Germinal center (tissue), 1 donor: ENCODE measurements at regions not wholly inside any gene's neighbourhood (a gene's known extent, or its start where the extent isn't known, plus 50 kb on each side); places are given as distances from the start of the nearest gene placed in this dataset.
A peak's percentile ranks its signal among the peaks of the same experiment; 100 is the strongest.

ENCODE experiments used
- DNase-seq: peaks from one replicate; pipeline ENCODE4 v3.0.0; 2012; ENCODE audit warnings: mixed read lengths, low spot score

- DNase-seq = no peak
Measured at GRCh38 chr13:111456452-111457230, 136.2 kb downstream of the TEX29 start.

- DNase-seq = no peak
Measured at GRCh38 chr13:111458001-111458531, 137.6 kb downstream of the TEX29 start.

DNA sequence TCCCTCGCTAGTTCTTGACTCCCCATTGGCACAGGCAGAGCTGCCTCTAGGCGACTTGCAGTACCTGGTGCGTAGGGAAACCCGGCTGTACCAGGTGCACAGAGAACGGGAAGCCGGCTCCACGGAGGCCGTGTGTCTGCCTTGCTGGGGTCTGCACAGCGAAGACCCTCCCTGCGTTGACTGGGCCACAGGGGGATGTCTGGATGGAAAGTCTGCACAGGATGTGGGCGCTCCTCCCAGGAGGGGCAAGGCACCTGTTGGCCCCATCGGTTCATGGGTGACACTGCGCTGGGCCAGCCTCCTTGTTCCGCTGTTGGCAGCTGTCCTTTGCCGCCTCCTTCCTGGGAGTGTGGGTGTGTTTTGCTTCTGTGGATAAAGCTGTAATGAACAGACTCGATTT is 138.3 kb downstream of the TEX29 start:
- DNase-seq = no peak

DNA sequence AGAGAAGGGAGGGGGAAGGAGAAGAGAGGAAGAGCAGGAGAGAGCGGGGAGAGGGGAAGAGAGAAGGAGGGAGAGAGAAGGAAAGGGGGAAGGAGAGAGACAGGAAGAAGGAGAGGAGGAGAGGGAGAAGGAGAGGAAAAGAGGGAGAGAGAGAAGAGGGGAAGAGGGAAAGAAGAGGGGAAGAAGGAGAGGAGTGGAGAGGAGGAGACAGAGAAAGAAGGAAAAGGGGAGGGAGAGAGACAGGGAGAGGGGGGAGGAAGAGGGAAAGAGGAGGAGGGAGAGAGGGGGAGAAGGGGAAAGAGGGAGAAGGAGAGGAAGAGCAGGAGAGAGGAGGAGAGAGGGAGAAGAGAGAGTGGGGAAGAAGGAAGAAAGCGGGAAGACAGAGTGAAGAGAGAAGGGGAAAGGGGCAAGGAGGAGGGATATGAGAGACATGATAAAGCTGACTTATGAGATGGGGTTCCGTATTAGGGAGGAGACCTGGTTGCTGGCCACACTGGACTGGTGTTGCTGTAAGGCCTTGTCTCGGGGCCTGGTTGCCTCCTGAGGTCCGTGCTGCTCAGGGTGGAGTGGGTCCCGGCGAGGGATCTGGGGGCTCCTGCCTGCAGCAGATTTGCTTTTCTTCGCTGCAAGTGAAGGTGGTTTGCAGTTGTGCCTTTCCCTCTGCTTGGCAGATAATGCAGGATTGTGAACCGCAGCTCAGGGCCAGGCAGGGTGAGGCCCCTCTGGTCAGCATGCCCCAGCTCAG is 139.5 kb downstream of the TEX29 start:
- no peak for DNase-seq

- DNase-seq = no peak
Measured at GRCh38 chr13:111460548-111461444, 140.4 kb downstream of the TEX29 start.

DNA sequence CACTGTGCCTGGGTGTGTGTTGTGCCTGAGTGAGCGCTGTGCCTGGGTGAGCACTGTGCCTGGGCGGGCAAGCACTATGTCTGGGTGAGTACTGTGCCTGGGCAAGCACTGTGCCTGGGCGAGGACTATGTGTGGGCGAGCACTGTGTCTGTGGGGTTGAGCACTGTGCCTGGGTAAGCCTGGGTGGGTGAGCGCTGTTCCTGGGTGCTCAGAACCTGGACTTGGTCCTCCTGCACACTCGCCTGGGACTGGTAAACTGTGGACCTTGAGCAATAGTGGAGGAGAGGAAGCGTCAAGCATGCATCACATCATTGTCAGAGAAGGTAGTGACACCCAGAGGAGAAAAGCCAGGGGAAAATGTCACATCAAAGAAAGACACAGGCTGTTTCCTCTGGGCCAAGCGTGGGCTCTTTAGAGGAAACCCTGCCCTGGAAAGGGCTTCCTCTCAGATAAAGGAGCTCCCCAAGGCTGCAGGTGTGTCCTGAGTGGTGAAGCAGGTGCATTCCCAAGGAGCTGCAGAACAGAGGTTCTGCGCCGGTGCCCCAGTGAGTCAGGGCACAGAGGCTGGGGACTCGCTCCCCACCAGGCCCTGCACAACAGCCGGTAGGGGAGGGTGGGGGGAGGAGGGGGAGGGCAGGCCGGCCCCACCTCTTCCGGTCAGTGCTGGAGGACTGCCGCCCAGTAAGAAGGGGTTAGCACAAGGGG is 141.2 kb downstream of the TEX29 start:
- DNase-seq = no peak

DNA sequence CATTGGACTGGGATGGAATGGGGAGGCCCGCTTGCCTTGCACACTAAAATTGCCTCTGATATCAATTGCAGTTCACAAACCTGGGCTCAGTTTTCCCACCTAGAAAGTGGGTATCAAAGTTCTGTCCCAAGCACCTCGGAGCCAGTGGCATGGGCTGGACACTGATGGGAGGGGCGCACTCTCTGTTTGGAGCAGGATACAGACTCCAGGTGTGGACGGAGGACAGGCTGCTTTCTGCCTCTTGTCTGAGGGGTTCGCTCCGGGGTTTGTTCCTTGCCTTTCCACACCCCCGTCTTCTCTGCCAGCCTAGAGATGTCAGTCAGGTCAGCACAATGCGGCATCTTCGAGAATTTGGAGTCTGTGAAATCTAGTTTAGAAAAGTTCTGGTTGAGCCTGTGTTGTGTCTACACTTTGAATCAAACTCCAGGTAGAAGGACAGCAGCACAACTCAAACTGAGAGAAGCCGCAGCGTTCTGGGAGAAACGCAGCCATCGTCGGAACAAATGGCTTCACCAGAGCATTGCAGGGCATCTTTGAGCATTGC is 141.9 kb downstream of the TEX29 start:
- DNase-seq = no peak

GRCh38 chr13:111462944-111463343 is 142.5 kb downstream of the TEX29 start:
- DNase-seq = no peak

GRCh38 chr13:111467111-111467890 is 146.9 kb downstream of the TEX29 start:
- DNase-seq = no peak

DNA sequence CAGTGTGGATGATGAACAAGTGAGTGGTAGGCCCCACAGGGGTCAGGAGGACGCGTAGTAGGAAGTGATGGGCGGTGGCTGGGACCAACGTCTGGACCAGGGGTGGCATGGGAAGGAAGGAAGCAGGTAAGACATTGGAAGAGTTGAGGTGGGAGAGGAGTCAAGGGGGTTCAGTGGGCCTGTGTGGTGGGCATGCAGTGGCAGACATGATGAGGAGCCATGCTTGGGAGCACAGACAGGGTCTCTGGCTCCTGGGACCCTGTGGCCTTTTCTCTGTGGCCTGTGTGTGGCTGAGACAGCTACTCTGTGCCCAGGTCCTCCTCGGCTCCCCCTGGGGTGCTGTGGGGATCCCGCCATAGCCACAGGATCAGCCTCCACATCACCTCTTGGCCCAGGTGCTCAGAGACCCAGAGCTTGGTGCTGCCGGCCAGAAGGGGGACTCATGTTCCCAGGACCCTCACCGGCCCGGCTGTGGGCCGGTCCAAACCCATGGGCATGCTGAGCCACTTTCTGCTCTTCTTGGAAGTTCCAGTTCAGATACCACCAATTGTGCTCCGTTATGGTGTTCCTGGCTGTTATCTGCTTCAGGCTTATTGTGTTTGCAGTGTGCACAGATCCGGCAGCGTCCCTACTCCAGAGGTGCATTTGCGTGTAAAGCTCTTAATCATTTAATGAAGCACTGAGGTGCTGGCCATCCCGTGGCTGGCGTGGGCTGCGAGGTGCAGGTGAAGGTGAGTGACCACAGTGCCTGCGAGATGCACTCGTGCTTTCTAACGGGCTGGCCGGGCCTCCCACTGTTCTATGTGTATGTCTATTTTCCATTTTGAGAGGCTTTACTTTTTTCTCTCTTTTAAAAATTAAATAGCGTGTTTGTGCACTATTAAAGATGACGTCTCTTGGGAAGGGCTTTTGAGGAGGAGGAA is 147.9 kb downstream of the TEX29 start:
- DNase-seq = no peak

DNA sequence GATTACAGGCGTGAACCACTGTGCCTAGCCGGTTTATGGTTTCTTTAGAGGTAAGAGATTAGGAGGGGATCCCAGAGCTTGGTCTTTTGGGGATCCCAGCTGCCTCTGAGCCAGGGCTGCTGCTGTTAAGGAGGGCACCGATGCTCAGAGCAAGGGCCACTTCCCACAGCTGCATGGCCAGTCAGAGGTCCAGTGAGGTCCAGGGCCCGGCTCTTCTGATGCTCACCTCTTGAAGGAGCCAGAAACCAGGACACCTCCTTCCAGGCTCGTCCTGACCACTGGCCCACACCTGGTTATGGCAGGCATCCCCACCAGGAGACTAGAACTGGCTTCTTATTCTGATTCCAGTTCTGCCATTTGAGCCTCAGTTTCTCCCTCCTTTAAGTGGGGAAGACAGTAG is 149.0 kb downstream of the TEX29 start:
- no peak for DNase-seq

GRCh38 chr13:111469916-111470506 is 149.6 kb downstream of the TEX29 start:
- DNase-seq = no peak

GRCh38 chr13:111470933-111471332 is 150.5 kb downstream of the TEX29 start:
- DNase-seq = no peak

DNA sequence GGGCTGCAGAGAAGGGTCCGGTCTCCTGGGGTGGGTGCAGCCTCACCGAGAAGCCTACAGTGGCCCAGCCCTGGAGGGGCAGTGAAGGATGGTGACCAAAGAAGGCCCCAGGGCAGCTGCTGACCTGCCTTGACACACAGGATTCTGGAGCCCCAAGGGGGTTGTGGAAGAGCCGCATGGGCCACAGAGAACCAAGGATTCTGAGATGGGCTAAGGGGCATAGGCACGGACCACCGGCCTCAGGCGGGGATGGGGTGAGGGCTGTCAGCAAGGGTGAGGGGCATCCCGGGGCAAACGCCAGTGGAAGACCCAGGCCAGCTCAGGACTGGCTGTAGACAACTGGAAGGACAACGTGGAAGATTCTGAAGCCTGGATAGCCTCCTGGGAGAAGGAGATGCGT is 151.6 kb downstream of the TEX29 start:
- no peak for DNase-seq

DNA sequence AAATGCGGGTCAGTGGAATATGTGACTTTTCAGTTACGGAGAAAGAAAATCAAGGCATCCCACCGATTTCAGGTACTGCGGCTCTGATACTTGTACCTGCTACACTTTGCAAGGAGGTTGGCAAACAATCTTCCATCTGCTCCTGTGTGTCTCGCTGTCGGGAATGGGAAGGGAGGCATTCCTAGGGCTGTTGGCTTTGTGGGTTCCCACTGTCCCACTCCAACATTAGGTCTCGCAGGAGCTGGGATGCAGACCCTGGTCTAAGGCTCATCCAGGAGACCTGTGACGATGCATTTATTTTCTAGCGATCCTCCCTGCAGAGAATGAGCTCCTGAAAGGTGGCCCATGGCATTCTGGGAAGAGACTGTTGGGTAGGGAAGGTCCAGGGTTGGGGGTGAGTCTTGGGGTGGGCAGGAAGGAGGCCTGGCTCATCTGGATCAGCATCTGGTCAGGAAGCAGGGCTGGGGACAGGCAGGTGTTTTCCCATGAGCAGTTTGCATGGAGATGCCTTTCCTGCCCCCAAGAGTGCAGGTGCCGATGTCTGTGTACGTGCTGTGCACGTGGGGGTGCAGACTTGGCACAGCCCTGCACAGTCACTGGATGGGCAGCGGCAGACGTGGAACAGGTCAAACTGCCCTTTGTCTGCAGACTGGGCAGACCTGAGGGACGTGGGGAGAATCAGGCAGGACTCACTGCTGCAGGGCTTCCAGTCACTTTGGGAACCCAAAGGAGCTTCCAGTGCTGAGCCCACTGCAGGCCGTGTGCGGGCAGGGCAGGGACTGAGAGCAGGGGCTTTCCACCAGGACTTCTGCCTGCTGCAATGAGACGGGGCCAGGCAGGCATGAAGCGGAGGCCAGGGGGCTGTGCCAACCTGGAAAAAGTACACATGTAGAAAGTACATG is 152.4 kb downstream of the TEX29 start:
- DNase-seq = no peak

DNA sequence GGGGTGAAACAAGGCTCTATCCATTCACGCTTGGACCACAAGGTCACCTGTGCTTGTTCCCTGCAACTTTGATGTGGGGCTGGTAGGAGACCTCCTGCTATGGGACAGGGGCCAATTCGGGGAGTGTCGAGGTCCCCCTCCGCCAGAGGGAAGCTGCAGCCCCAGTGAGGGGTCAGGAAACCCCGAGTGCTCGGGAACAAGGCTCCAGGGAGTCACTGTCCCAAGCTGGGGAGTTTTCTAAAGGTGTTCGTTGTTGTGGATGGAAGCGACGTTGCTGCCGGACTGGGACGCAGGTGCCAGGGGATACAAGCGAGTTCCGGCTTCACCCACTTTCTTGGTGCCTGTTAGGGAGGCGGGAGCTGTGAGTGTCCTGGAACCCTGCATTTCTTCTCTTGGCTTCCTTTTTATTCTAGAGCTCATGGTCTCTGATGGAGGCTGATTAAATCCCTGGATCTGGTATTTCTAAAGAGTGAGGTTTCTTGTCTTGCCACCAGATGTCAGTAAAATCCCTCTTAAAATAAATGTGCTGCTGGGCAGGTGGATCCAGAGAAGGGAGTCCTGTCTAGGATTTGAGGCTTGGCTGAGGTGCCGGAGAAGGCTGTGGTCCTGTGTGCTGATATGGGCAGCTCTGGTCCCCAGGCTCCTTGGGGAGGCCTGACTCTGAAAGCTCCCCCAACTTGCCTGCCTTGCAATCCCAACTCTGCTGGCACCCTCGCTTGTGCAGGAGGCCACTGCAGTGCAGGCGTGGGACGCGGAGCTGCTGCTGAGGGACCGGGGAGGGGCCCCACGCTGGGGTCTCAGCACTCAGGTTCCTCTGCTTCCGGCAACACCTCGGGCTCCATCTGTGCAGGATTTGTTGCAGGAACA is 153.9 kb downstream of the TEX29 start:
- DNase-seq = peak; percentile 21

DNA sequence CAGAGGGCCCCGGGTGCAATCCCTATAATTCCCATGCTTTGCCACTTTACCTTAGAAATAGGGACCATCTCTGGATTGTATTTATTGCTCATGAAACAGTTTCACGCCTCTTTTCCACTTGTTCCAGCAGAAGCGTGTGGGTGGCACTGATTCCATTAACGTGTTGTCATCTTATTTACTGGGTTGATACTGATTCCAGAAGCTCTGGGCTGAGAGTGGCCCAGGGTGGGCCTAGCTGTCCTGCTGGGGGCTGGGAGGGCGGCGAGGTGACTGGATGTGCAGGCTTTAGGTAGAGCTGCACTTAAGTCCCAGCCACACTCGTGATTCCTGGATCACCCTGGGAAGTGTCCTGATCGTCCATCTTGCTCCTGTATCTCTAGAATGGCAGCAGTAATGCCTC is 155.0 kb downstream of the TEX29 start:
- no peak for DNase-seq
